LoVo (cell line): ENCODE measurements at regions not wholly inside any gene's neighbourhood (a gene's known extent, or its start where the extent isn't known, plus 50 kb on each side); places are given as distances from the start of the nearest gene placed in this dataset.
A peak's percentile ranks its signal among the peaks of the same experiment; 100 is the strongest.
"Not testable (repeated sequence)": the region's sequence is repeated elsewhere in the genome, so short reads cannot be mapped to it uniquely, and the experiment has no call there.

ENCODE experiments used
- DNase-seq: peaks from one replicate; pipeline ENCODE4 v3.0.0-alpha.2; 2016; ENCODE audit warnings: low spot score

DNA sequence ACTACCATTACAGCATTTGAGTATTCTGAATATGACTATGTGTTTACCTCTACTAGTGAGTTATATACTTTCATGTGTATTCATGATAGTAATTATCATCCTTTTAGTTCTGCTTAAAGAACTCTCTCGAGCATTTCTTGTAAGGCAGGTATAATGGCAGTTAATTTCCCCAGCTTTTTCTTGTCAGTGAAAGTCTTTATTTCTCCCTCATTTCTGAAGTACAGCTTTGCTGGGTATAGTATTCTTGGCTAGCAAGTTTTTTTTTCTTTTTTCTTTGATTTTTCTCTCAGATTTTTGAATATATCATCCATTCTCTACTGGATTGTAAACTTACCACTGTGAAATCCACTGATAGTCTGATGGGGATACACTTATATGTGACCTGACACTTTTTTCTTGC is 165.9 kb upstream of the ARHGAP5 start:
- no peak for DNase-seq

DNA sequence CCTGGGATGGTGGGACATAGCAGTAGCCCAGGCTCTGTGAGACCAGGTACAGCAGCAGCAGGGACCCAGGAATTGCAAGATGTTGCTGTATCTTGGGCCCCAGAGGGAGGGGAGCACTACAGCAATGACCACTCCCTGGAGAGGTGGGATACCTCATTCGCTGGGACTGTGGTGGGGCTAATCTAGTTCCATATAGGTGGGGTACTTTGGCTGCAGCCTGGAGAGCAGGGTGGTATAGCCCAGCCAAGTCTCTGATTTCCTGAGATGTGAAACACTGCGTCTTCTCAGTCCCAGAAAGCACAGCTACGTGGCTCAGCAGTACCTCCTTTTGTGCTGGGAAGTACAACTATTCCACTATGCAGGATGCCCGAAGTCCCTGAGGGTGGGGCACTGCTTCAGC is 163.7 kb upstream of the ARHGAP5 start:
- no peak for DNase-seq

DNA sequence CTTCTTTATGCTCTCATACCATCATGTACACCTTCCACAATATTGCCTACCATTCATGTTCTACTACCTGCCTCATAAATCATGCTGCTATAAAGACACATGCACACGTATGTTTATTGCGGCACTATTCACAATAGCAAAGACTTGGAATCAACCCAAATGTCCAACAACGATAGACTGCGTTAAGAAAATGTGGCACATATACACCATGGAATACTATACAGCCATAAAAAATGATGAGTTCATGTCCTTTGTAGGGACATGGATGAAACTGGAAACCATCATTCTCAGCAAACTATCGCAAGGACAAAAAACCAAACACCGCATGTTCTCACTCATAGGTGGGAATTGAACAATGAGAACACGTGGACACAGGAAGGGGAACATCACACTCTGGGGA is 158.8 kb upstream of the ARHGAP5 start:
- not testable (repeated sequence) for DNase-seq

DNA sequence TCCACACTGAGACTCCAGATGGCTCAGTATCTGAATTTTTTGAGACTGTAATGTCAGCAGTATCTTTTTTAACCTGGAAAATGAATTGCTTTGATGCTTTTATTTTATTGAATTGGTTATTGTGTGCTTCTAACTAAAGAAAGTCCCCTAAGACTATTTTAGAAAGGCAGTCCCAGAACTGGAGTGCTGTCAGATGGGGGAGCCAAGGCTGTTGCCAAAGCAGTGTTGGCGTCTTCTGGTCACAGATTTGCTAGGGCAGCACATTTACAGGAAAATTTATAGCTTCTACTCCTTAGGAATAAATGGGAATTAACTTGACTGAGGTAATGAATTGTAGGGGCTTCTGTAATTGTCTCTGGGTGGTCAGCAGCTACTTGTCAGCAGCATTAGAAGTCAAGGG is 157.1 kb upstream of the ARHGAP5 start:
- DNase-seq = no peak

DNA sequence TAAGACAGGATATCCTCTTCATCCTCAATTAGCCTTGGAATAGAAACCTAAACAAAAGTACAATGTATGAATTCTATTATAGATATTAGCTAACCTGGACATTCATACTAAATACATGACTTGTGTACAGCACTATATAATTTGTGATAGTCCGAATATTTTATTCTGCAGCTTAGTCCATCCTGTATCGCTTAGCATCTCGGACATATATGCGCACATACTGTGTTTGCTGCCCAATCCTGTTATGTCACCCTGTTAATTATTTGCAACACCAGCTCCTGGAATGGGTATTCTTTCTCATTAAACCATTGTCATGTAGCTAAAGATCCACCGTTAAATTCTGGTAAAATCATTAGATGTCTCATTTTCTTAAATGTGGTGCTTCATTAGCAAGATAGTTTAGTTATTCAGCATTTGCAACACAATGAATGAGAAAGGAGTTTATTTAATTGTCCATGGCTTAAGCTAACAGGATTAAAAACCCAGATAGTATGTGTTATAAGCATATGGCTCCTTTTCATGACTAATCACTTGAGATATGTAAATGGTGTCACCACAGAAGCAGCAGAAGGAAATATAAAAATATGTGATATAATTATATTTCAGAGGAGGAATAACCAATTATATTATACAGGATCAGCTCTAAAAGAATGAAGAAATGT is 156.0 kb upstream of the ARHGAP5 start:
- no peak for DNase-seq

DNA sequence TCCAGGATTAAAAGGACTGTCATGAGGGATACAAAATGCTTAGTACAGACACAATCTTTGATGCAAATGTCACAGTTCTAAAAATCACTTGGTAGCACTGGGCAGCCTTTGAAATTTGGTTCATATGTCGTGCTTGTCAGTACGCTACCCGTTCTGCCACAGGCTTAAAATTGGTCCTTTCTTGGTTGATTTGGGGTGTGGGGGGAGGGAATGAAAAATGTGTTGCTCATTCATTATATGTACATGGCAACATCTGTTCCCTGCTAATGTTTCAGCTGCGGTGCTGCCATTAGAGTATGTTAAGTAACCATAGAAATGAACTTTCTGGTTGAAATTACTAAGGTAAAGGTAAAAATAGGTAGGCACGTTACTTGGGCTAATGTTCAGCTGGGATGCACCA is 155.4 kb upstream of the ARHGAP5 start:
- DNase-seq = no peak

DNA sequence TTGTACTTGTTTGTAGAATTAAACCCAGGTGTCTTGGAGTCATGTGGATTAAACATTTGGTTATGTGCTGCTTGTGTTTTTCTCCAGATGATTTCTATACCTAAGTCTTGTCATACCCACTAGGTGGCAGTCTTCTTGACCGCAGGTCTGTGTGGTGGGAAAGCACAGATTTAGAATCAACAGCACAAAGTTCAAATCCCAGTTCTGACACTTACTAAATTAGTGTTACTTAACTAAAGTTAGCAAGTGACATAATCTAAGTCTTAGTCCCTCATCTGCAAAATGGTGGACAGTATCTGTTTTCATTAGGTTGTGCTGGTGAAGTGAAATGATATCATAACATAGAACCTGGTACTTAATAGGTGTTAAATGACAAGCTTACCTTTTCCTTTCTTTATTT is 151.0 kb upstream of the ARHGAP5 start:
- DNase-seq = peak; percentile 64

DNA sequence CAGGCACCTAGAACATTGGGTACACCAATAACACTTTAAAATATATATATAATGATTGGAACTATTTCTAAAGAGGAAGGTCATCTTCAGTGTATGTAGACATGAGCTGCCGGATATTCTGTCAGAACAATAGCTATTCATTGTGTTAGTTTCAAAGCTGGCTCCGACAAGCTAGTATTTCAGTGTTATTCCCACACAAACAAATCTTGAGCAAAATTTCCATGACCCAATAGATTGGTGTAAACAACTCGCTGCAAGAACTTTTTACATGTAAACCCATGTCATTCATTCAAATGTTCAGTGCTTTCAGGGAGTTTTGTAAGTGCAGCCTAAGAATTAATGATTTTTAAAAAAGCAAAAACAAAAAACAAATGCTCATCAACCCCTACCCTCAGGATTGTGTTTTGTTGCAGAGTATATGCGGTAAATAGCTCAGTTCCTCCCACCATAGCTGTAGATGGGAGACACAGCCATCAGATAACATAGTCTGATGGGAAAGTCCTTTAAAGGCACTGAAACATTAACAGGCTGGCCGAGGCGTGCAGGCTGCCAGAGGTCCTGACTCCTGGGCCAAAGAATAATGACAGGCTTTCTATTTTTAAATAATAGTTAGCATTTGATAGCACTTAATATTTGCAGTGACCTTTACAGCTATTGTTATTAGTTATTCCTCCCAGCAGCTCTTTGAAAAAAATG is 150.3 kb upstream of the ARHGAP5 start:
- no peak for DNase-seq

DNA sequence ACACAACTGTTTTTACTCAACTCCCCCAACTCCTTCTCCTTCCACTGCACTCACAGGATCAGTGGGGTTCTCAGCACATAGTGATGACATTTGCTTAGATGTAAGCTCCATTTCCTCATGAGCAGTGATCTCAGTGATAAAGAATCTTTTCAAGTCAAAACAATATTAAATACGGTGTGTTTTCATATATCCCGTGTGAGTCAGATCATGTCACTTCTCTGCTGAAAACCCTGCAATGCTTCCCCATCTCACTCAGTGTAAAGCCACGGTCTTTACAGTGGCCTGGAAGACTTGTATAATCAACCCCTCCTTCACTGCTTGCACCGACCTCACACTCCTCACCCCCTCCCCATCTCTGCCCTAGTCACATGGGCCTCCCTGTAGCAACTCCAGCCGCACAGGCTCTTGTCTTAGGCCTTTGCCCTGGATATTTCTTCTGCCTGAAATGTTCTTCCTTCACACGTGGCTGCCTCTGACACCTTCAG is 149.7 kb upstream of the ARHGAP5 start:
- no peak for DNase-seq

DNA sequence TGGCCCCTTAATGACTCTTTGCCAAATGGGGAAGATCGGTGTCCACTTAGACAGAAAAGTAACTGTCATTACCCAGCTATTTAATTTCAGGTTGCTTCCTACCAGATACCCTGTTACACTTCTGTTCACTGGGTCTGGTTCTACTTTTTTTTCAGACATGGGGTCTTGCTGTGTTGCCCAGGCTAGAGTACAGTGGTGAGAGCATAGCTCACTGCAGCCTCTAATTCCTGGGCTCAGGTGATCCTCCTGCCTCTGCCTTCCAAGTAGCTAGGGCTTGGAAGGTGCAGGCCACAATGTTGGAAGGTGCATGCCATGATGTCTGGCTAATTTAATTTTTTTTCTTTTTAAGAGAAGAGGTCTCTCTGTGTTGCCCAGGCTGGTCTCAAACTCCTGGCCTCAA is 147.0 kb upstream of the ARHGAP5 start:
- DNase-seq = no peak

DNA sequence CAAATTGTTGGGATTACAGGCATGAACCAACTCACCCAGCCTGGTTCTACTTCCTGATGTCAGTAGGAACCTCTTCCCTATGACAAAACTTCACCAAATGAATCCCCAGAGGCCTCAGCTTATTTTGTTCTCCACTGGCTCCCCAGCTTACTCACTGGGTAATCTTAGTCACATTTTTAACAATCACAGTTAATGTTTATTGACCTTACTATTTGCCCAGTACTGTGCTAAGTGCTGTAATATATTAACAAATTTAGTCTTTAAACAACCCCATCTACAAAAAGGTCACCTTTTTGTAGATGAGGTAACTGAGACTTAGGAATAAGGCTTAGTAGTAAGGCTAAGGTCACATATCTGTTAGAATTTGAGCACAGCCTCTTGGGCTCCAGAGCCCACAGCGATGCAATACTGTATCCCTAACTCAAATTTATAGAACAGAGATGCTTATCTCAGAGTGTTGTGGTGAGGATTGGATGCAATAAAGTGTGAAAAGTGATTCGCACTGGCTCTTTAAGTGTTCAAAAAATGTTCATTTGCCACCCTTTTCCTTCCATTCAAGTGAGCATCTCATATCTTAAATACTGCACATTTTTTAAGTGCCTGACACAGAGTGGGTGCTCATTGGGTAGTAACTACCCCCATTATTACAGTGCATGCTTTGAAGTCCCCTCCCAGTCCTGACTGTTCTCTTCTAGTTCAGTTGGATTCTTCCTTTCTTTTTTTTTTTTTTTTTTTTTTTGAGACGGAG is 146.4 kb upstream of the ARHGAP5 start:
- DNase-seq = peak; percentile 55

DNA sequence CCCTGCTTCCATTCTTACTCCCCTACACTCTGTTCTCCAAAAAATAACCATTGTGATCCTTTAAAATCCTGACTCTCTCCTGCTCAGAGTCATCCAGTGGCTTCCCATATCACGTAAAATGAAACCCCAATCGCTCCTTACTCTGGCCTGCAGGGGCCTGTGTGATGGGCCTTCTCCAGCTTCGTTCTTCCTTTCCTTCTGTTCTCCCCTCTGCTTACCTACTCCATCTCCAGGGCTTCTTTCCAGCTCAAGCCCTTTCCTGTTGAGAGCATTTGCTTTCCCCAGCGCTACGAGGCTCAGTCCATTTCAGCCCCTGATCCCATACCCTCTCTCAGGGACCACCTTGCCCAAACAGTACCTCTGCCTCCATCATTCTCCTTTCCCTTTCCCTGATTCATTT is 144.4 kb upstream of the ARHGAP5 start:
- DNase-seq = no peak

DNA sequence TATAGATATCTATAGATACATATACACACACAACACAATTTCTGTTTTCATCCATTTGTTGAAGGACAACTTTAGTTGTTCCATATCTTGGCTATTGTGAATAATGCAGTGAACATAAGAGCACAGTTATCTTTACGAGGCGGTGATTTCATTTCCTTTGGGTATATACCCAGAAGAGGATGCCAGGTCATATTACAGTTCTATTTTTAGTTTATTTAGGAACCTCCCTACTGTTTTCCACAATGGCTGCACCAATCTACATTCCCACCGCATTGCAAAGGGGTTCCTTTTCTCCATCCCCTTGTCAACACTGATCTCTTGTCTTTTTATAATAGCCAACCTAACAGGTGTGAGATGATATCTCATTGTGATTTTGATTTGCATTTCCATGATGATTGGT is 143.4 kb upstream of the ARHGAP5 start:
- DNase-seq = peak; percentile 56

DNA sequence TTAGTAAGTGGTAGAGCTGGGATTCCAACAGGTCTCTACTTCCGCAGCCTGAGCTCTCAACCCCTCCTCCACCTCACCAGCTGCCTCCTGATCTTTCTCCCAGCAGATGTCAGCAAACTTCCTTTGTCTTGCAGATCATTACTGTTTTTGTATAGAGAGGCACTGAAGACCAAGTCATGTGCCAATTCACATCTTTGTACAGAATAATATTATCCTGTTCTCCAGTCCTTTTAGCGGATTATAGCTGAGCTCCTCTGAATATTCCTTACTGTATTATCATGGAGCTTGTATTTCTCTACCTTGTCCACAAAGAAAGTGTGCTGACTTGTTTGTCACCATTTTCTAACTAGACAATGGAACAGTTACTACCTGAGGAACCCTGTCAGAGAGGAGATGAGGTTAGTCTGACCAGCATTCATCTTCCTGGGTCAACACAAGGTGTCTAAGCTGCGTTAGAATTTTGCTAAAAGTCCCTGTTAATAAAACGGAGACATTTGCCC is 142.3 kb upstream of the ARHGAP5 start:
- peak; percentile 61 for DNase-seq

DNA sequence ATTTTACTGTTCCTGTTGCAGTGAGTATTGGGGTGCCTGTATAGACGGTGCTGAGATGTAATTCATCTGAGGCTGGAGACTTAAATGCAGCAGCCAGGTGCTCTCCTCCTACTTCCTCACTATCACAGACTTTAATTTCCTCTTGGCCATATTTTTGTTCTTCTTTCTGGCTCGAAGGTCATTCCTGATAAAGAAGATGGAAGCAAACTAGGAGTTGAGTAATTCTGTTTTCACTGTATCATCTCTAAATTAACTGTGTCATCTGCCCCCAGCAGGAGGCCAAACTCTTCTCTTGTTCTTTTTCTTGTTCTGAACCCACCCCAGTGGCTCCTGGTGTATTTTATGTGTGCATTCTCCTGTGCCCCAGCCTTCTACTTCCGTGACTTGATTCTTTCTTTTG is 141.7 kb upstream of the ARHGAP5 start:
- peak; percentile 34 for DNase-seq

DNA sequence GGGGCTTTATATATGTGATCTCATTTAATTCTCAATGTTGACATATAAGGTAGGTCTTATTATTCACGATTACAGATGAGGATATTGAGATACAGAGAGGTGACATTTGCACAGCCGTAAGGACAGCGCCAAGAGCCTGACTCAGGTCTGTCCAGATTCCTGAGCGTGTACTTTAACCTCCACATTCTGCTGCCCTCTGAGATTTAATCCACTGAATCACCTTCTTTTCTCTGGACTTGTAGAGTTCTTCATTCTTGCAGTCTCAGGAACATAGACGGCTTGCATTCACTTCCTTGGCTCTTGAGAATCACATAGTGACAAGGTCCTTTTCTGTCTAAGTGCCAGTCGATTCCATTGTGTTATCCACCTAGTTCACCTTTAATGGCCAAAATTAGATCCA is 141.0 kb upstream of the ARHGAP5 start:
- peak; percentile 68 for DNase-seq

DNA sequence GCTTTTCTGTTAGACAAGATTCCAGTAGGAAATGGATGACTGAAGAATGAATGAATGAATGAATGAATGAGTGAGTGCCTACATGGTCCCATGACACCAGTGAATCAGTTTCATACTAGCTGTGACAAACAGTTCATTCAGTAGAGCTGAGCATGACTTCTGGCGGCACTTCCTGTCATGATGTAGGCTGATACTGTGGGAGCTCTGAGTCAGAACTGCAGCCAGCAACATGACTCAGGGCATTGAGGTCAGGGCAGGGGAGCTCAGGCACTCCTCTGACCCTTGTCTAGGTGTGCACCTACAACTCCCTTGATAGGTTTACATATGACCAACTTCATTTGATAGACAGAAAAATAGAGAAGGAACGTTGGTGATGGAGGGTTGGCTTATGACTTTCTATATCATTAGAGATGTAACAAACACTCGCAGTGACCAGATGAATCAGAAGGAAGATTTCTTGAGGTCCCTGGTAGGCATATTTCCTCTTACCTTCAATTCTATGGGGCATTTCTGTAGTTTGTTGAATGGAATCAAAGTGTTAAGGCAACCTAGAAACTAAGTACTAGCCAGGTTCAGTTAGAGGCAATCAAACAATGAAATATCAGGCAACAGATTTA is 139.3 kb upstream of the ARHGAP5 start:
- peak; percentile 86 for DNase-seq

DNA sequence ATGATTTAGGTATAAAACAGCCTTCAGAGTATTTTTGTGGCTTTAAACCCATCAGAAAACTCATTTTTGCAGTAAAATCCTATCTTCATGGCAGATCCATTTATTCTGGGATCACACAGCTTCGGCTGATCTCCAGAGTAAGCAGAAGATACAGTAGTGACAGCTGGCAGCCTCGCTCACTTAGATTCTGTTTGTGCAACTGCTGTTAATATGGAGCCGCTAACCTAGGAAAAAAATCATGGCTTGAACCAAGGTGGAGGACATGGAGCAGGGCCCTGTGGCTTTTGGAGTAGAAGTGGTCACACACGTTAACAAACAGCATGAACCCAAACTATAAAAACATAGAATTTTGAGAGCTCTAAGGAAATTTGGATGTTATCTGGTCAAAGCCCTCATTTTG is 137.2 kb upstream of the ARHGAP5 start:
- DNase-seq = no peak

DNA sequence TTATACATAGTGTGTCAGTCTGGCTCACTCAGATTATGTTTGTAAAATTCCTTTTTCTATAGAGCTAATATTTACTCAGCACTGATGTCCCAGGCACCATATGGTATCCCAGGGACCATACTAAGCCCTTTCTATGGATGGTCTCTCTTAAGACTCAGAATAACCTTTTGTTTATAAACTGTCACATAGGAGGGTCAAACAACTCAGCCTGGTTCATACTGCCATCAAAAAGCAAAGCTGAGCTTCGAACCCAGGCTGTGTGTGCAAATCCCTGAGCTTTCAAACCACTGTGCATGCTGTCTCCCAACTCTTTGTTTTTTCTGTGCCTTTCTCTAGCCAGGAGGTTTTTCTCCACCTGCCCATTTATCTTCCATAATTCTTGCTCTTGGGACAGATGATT is 135.6 kb upstream of the ARHGAP5 start:
- no peak for DNase-seq

DNA sequence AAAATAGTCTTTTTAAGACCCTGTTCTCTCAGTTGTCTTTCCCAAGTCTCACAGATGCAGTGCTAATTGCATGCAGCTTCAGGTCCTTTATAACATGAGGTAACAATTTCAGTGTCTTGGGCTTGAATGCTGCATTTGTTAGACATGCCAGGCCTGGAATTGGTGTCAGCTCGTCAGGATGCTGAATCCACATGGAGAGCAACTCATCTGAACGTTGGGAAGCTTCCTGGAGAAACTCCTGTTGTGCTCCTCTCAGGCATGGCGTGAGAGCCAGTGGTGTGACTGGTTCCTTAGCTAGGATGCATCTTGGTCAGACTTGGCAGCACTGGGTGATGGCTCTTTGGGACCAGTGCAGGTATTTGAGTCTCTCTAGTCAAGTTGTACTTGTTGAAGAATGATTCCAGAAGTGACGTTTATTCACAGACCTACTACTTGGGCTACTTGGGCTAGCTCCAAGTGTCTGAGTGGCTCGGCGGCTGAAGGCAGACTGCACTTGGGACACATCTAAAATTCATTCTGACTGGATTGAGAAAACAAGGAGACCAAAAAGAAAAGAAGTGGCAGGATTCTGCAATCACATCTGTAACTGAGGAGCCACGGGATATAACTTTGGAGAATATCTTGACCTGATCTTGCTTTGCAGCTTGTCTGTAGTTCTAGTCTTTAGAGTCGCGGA is 134.8 kb upstream of the ARHGAP5 start:
- no peak for DNase-seq

DNA sequence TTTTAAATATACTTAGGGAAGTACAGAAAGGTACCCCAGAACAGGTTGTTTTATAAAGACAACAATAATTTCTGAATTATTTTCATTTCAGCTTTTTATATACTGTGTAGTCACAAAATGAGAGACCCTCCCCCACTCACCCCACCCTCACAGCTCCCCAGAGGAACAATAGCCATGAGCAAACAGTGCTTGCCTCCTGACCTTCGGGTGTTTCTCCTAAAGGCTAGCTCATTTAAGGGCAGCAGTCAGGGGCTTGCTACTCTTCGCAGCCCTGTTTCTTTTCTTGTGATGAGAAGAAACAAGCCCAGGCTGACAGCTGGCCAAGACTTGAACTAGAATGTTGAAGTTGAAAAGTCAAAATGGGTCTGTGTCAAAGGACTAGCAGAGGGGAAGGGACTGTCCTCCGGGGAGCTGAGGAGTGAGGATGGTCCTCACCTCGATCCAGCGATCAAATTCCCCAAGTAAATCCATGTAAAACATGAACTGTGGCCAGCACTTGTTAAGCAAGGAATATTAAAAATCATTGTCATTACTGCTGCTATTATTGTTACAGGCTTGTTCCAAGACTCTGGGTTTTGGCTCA is 133.8 kb upstream of the ARHGAP5 start:
- no peak for DNase-seq

DNA sequence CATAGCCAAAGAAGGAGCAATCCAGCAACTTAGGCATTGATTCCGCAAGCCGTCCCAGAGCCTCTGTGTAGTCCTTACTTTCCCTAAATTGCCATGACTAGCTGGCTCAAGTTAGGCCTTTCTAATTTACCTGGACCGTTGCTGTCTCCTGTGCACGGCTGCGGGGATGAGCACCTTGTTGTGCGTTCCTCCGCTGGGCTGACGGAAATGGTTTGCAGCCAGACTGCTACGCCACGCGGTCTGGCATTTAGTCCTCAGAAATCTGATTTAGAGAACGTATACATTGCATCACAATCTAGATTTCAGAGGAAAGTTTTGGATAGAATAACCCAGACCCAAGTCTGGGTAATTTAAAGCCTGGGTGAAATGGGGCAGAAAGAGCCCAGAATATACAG is 133.2 kb upstream of the ARHGAP5 start:
- DNase-seq = no peak
